ENCODE measurements at regions not wholly inside any gene's neighbourhood (a gene's known extent, or its start where the extent isn't known, plus 50 kb on each side); places are given as distances from the start of the nearest gene placed in this dataset.

GRCh38 chr5:87099968-87100367 is 167.7 kb upstream of the RASA1 start:
- TF ChIP-seq, protein P1, sequence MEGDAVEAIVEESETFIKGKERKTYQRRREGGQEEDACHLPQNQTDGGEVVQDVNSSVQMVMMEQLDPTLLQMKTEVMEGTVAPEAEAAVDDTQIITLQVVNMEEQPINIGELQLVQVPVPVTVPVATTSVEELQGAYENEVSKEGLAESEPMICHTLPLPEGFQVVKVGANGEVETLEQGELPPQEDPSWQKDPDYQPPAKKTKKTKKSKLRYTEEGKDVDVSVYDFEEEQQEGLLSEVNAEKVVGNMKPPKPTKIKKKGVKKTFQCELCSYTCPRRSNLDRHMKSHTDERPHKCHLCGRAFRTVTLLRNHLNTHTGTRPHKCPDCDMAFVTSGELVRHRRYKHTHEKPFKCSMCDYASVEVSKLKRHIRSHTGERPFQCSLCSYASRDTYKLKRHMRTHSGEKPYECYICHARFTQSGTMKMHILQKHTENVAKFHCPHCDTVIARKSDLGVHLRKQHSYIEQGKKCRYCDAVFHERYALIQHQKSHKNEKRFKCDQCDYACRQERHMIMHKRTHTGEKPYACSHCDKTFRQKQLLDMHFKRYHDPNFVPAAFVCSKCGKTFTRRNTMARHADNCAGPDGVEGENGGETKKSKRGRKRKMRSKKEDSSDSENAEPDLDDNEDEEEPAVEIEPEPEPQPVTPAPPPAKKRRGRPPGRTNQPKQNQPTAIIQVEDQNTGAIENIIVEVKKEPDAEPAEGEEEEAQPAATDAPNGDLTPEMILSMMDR (IDR thresholded peaks at IDR 0.05; ENCODE audit: low read length), result no peak
- no peak for TF ChIP-seq EZH2 (IDR thresholded peaks at IDR 0.05; ENCODE audit: borderline replicate concordance, low read length)
